GM19452 (cell line): ENCODE measurements at regions not wholly inside any gene's neighbourhood (a gene's known extent, or its start where the extent isn't known, plus 50 kb on each side); places are given as distances from the start of the nearest gene placed in this dataset.

Experiments used
- ATAC-seq: cut with Tn5 transposase; IDR thresholded peaks from one replicate; pipeline ENCODE4 v1.9.1; 2021; ENCODE audit not compliant: unreplicated experiment

DNA sequence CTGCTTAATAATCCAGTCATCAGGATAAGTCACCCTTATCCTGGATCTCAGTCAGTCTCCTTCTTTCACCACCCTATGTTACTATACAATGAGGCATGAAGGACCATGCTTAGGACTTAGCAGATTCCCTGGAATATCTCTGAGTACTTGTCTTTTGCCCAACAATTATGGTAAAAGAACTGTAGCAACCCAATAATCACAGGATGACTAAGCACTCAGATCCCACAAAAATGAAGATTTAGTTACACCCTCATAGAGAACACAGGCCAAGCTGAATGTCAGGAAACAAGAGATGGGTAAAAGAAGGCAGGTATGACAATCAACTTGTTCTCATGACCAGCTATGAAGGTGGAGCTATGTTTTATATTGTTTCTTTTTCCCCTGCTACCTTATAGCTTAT lies 91.4 kb downstream of the EDN1 start:
- no peak for ATAC-seq

DNA sequence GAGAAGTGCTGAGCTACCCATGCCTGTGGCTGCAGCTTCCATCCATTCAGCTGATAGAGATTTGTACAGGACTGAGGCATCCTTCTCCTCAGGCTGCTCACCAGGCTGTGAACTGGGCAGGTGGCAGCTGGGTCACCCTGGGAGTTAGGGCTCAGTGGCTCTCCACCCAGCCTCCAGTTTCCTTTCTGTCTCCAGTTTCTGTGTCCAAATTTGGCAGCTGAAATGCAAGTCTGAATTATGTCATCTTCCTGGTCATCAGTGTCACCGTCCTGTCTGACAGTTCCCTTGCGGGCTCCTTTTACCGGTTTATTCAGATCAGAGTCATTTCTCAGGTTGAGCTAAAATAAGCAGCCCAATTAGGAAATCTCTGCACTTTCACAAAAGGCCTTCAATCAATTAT lies 93.3 kb downstream of the EDN1 start:
- peak; percentile 77 for ATAC-seq

DNA sequence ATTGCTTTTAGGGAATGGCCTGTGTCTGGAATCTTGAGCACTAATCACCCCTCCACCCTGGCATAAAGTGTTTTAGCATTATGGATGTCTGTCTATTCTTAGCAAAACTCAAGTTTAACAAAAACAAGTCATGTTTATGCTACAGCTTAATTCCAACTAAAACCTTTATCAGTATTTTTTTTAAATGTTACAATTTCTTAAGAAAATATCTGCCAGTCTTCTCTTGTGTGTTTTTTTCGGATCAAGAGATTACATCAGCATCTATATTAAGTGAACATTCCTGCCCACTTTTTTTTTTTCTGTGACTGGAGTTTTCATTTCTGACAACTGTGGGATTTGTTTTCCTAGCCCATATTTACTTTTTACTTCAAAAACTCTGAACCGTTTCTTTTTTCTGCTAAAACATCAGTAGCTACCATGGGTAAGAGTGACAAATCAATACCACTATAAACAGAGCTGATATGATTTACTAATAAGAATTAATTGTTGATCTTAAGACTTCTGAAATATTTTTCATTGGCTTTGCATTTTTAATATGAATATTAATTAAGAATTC lies 94.3 kb downstream of the EDN1 start:
- ATAC-seq = no peak

DNA sequence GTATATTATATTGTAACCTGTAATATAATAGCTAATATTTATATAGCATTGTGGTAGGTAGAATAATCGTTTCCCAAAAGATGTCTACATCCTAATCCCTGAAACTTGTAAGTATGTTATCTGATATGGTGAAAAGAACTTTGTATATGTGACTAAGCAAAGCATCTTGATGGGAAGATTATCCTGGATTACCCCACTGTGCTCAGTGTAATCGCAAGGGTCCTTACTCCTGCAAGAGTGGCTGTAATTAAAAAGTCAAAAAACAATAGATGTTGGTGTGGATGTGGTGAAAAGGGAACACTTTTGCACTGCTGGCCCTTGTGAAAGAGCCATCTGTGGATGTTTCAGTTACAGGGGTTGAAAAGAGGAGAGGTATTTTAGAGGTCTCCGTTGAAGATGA lies 95.2 kb downstream of the EDN1 start:
- no peak for ATAC-seq

DNA sequence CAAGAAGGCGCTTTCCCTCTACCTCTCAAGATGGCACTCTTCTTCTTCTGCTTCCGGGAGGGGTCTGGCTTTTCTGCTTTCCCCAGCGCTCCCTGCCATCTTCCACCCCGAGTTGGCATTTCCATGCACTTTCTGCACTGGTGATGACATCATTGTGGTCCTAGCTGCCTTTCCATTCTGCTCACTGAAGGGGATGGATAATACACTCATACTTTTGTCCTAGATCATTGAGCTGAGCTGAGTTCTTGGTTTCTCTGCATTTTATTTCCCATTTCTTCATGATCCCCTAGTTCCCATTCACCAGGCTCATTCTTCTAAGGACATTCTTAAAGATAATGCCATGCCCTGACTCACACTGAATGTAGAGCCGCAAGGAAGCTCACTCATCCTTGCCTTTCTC lies 96.7 kb downstream of the EDN1 start:
- no peak for ATAC-seq

DNA sequence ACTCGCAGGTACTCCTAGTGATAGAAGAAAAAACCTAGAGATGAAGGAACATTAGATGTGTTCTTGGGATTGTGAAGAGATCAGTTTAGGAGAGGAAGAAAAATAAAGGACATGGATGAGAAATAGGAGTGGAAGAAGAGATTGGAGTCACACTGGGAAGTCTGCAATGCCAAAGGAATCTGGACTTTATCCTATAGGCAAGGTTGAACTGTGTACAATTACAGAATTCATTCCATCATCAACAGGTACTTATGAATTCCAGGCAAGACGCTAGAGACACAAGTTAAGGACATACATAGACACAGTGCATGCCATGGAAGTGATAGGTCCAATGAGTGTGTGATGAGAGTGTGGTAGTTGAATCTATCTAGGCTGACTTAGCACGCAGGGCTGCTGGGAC lies 101.3 kb downstream of the EDN1 start:
- no peak for ATAC-seq

DNA sequence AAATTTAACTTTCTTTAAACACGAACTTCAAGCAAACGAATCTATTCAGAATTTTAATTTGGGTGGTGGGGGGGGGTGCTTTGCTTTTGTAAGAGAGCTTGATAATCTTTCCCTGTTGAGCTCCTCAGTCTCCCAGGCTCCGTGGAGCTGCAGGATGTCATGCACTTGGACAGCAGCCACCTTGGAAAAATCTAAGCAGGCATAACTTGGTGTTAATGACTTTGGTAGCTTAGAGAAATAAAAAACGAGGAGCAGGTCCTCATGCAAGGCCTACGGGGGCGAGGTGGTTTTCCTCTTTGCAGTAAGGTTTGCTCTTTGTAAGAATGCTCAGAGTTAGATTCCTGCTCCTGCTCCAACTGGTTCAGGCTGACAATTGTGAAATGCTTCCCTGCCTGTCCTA lies 102.3 kb downstream of the EDN1 start:
- no peak for ATAC-seq

DNA sequence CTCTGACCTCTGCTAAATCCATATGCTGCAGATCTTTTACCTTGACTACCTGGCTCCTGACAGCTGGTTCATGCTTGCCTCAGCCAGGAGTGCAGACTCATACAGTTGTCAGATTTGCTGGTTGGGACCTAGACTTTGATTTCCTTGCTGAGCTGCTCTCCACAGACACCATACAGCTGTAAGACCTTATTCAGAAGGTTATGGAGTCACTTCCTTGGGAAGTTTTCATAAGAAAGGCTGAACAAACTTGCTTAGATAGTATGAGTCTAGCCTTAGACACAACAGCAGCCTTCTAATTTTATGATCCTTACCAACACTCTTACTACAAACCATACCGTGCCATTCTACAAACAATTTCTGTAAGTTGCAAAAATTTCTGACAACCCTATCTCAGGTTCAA lies 102.9 kb downstream of the EDN1 start:
- ATAC-seq = no peak

DNA sequence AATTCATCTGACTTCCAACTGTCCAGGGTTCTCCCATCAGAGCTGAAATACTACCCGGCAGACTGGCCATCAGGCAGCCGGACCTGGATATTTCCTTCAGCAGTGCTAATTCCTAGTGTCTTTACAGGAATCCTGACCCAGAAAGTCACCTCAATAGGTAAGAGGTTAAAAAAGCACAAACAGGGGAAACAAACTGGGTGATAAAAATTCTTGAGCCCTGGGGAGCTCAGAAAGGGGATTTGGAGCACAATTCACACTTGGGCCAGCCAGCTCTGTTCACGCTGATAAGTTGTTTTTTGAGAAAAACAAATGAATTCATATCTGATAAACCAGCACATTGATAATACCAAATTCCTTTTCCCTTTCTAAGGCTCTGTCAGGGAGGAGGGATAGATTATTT lies 104.0 kb downstream of the EDN1 start:
- no peak for ATAC-seq

DNA sequence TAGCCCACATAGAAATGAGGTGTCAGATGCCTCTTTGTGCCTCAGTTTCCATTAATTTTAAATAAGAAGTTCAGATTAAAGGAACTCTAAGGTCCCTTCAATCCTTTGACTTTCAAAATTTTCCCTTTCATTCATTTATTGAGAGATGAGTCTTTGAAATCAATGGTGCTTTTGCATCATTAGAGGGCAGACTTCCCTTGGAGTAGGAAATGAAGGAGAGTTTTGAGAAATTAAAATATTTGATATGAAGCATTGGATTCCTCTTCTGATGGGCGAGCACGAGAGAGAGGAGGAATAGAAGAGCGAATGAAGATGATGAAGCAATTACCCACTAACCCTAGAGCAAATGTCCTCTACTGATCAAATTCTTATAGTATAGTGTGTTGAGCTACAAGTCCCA lies 105.7 kb downstream of the EDN1 start:
- ATAC-seq = no peak

DNA sequence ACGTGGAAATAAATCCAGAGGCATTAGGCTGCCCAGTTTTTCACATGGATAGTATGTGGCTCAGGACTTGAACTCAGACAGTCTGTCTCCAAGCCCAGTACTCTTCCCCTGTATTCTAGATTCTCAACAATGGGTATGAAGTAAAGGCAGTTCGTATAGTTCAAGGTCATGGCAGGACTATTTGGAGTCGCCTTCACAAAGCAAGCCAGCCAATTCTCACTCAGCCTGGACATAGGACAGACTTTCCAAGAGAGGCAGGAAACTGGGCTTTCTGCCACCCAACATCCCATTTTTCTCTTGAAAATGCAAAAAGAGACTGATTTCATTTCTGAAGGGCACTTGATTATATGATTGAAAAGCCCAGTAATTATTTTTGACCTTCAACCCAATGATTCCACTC lies 111.0 kb downstream of the EDN1 start:
- ATAC-seq = no peak

DNA sequence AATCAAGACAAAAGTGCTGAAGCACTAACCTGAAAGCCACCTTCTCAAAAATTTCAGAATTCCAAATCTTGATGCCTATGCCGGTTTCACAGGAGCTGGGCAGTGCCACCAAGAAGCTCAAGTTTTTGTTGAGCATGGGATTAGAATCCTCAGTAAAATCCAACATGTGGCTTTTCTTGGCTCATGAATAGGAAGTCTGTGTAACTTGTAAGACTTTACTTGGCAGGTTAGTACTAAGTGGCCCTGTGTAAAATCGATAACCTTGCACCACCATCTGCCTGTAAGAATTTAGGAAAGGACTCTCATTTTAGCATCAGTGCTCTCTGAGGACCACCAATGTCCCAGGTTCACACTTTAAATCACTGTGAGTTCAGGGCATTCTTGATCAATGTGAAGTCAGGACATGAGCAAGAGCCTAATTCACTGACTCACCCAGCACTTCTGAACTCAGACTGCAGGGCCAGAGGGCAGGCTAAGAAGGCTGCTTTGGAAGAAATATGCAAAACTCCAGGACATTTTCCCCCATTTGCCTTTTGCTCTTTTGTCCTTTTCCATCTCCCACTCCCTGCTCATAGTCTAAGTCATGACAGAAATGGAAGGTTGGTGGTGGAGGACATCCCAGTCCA lies 113.2 kb downstream of the EDN1 start:
- ATAC-seq = no peak

DNA sequence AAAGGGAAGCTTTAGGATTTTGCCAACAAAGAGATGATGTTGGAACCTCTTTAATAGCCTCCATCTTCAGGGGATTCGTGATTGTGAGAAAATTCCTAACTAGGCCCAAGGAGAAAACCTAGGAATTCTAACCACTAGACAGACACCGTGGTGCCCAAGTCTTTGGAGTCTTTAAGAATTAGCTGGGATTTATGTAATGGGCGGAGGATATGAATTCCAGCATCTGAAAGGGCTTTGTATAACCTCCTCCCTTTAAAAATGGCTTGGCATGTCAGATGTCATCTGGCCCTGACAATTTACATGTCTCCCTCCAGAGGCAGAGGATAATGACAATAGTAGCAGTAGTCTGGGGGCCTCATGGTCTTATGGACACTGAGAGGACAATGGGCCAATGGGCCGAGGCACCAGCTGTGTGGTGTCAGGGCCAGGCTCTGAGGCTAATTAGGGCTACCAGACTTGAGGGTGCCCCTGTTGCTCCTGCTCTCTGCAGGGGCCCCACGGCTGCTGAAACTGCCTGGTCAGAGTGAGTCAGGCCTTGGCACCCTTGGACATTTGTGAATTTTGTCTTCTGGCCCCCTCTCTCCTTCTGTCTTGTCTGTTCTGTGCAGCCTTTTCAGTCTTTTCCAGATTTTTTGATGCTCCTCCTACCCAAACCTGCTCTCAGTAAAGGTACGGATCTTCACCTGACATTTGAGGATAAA lies 113.9 kb downstream of the EDN1 start:
- ATAC-seq = no peak

DNA sequence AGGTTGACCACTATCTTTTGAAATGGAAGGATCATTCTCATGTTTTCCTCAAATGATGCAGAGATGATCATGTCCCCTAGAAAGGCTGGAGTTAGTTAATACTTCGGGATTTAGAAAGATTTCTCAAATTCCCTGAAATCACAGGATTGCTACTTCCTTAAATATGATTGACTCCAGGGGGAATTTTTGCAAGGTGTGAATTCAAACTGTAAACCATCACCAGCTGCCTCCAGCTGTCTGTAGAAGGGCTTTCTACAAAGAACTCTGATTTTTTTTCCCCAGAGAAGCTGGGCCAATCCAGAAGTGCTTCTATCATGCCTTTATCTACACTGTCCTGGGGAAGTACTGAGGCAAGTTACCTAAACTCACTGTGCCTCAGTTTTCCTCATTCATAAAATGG lies 114.5 kb downstream of the EDN1 start:
- ATAC-seq = no peak

DNA sequence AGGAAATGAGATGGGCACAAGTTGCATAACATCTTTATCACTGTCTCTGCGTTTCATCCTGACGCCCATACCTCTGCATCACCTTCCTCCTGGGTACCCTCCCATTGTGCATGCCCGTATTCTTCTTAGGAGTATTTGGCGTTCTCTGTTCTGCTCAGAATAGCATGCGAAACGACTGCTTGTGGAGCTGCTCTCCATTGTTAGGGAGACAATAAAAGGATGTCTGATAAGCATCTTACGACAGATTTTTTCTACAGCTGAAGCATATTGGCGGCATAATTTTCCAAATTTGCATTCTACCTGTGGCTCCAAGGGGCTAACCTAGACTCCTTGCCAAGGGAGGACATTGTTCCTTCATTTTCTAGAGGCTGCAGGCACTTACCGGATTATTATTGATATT lies 118.6 kb downstream of the EDN1 start:
- ATAC-seq = no peak

DNA sequence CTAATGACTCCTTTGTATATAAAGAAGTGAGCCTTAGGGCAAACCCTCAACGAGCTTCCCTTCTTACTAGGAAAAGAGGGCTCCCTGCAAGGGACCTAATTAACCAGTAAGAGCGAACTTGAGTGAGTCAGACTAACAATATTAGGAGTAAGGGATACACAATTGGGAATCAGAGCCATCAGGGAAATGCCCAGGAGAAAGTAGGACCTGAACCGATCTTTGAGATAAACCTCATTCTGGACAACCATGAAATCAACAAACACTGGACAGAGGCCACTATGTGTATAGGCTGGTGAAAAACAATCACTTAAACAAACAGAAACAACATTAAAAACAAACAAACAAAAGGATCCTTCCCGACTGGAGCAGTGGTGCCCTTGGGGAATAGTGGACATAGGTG lies 120.8 kb downstream of the EDN1 start:
- no peak for ATAC-seq

DNA sequence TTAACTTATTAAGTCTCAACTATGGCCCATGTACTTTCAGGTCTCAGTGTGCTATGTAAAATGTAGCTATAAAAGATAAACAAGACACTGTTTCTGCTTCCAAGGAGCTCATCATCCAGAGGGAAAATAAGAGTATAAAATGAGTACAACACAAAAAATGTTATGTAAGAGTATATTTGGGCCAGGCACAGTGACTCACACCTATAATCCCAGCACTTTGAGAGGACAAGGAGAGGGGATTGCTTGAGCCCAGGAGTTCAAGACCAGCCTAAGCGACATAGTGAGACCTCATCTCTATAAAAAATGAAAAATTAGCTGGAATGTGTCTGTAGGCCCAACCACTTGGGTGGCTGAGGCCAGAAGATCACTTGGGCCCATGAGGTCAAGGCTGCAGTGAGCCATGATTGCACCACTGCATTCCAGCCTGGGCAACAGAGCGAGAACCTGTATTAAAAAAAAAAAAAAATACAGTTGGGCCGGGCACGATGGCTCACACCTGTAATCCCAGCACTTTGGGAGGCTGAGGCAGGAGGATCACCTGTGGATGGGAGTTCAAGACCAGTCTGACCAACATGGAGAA lies 124.0 kb downstream of the EDN1 start:
- ATAC-seq = no peak

DNA sequence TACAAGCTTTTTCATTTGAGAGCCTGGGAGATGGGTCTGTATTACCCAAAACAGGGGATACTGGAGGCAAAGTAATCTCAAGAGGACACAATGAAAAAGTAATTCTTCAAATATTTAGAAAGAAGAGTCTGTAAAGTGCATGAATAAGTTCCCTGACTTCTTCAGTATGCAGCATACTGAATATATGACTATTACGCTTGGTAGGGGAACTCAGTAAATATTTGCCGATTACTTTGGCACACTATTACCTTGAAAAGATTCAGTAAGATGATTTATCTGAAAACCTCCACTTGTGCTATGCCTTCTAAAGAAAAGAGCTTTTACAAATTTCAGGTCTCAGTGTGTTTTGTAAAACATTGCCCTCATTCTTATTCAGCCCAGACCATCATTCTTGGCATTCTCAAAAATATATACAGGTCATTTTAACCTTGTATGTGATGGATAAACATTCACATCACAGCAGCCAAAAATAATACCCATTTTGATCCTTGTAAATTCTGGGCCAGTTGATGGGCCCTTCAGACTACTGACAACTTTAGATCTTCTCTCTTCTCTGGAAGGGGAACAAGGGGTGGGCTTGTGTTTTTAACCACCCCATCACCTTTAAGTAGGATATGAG lies 125.9 kb downstream of the EDN1 start:
- no peak for ATAC-seq

DNA sequence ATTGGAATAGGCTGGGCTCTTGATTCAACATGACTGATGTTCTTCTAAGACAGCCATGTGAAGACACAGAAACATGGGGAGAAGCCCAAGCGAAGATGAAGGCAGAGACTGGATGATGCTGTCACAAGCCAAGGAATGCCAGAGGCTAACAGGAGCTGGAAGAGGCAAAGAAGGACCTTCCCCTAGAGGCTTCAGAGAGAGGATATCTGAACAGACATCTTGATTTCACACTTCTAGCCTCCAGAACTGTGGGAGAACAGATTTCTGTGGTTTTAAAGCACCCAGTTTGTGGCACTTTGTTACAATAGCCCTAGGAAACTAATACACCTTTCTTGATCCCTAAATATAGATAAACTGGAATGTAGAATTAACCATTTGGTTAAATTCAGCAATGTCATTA lies 127.0 kb downstream of the EDN1 start:
- ATAC-seq = no peak

DNA sequence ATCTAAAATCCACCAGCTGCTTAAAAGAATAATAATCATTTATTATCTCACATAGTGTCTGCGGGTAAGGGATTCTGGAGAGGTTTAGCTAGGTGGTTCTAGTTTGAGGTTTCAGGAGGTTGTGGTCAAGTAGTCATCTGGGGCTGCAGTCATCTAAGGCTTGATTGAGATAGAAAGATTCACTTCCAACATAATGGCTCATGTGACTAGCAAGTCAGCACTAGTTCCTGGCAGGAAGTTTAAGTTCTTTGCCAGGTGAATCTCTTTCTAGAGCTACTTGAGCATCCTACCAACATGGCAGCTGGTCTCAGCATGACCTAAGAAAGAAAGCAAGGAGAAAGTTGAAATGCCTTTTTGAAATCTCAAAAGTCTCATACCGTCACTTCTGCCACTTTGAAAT lies 128.8 kb downstream of the EDN1 start:
- ATAC-seq = no peak

DNA sequence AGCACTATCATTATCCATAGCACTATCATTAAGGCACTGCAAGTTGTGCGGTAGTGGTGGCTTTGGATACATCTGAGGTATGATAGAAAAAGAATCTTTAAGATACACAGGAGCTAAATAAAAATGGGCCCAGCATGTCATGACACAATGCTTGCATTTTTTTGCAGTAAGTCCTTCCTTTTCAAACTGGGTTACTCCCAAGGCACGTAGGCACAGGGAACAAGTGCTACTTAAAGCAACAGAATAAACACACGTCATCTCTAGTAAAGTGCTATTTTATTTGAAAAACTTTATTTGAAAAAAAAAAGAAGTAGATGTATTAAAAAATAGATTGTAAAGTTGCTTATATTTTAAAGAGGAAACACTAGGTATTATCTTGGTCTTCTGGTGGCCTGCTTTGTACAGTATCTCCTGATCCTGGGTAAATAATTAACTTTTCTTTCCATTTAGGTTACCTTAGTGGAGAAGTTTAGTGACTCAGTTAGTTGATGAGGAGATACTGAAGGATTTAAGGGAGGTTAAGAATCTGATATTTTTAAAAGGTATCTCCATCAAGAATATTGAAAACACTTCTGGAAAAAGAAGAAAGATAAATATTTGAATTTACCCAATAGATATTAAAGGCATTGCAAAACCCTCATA lies 129.6 kb downstream of the EDN1 start:
- no peak for ATAC-seq

DNA sequence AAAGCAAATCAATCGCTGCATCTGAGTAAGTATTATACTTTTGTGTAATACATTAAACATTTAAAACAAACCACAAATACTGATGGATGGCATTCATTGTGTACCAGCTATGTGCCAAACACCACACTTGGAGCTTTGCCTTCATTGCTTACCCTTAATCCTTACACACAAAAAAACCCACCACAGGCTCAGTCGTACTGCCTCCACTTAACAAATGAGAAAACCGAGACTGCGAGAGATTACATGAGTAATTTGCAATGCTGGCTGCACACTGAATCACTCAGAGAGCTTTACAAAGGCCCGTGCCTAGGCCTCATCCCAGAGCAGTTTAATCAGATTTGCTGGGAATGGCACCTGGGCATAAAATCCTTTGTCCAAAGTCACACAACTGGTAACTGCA lies 130.5 kb downstream of the EDN1 start:
- no peak for ATAC-seq
